ENCODE measurements at regions not wholly inside any gene's neighbourhood (a gene's known extent, or its start where the extent isn't known, plus 50 kb on each side); places are given as distances from the start of the nearest gene placed in this dataset.

GRCh38 chr7:1367501-1368183 is 91.6 kb downstream of the MICALL2 start:
- no peak for TF ChIP-seq CTCF (conservative IDR thresholded peaks at IDR 0.05 in 1 of 2, IDR thresholded peaks at IDR 0.05 in 1 of 2; ENCODE audit: low read depth in 1 of 2, low read length in 2 of 2)
- TF ChIP-seq EZH2 (IDR thresholded peaks at IDR 0.05; ENCODE audit: low read length, missing control alignments): peak; percentile 17
